B cell (primary cell): ENCODE measurements at regions not wholly inside any gene's neighbourhood (a gene's known extent, or its start where the extent isn't known, plus 50 kb on each side); places are given as distances from the start of the nearest gene placed in this dataset.

Experiments
- EZH2 ChIP-seq: IDR thresholded peaks from 2 replicates; pipeline ENCODE4 v1.6.1; 2012; ENCODE audit warnings: borderline replicate concordance, low read depth, mild to moderate bottlenecking, moderate library complexity, low read length; ENCODE audit not compliant: insufficient read depth, poor library complexity, severe bottlenecking
- TF ChIP-seq, protein P1 (sequence below): fragments of 200-600 bp; IDR thresholded peaks from one replicate; pipeline ENCODE4 v1.8.0; 2022; ENCODE audit warnings: antibody characterized with exemption, mild to moderate bottlenecking

DNA sequence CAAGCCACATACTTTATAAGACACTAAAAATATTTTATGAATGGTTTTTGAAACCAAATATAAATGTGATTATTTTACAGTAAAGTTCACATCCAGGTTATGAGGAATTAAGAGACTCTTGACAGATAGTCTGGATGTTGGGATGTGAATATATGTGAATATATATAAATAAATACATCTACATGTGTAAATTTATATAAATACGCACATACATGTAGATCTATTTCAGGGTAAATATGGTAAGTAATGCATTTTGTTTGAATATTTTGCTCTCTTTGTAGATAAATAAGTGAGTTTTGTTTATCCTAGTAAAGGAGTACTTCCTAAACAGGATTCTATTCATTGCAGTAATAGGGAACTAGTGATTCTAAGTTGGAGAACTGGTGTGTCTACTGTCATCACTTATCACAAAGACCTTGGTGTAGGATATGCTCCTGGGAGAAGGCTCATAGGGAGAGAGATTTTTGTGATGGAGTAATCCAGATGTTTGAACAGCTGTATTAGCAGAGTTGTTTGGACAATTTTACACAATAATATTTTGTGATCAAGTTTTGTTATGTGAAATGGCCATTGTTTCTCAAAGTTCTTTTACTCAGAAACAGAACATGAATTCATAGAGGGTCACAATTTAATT, 60.2 kb upstream of the NT5C1B start:
- TF ChIP-seq, protein P1, sequence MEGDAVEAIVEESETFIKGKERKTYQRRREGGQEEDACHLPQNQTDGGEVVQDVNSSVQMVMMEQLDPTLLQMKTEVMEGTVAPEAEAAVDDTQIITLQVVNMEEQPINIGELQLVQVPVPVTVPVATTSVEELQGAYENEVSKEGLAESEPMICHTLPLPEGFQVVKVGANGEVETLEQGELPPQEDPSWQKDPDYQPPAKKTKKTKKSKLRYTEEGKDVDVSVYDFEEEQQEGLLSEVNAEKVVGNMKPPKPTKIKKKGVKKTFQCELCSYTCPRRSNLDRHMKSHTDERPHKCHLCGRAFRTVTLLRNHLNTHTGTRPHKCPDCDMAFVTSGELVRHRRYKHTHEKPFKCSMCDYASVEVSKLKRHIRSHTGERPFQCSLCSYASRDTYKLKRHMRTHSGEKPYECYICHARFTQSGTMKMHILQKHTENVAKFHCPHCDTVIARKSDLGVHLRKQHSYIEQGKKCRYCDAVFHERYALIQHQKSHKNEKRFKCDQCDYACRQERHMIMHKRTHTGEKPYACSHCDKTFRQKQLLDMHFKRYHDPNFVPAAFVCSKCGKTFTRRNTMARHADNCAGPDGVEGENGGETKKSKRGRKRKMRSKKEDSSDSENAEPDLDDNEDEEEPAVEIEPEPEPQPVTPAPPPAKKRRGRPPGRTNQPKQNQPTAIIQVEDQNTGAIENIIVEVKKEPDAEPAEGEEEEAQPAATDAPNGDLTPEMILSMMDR, result no peak
- no peak for TF ChIP-seq EZH2
